SK-N-SH (cell line): ENCODE measurements at regions not wholly inside any gene's neighbourhood (a gene's known extent, or its start where the extent isn't known, plus 50 kb on each side); places are given as distances from the start of the nearest gene placed in this dataset.

Source experiments
- CTCF ChIA-PET: fragments of 300-600, 350-600 bp; formaldehyde crosslinking; extraction: SDS; loops from one replicate; lab custom pipeline; 2021; lab: Yijun Ruan, JAX
- POLR2A ChIA-PET: fragments of 350-600 bp; sonication (Branson Sonifier 250); formaldehyde crosslinking; extraction: SDS; loops from one replicate; lab custom pipeline; 2020; ENCODE audit warnings: antibody characterized with exemption, inconsistent platforms; lab: Yijun Ruan, JAX
- DNase-seq: peaks from one replicate; pipeline ENCODE4 v3.0.0; 2012
- H2AFZ ChIP-seq: fragments of 200-600 bp; sonication (generic); 2 replicates; pipeline ENCODE4 v1.8.1; 2016; ENCODE audit warnings: antibody characterized with exemption, mild to moderate bottlenecking, low read depth
- H3F3A ChIP-seq: fragments of 200-600 bp; sonication (generic); replicated peaks from 2 replicates; pipeline ENCODE3; 2016; ENCODE audit warnings: antibody characterized with exemption, mild to moderate bottlenecking; ENCODE audit not compliant: insufficient read depth
- H3K27ac ChIP-seq, 2 experiments: fragments of 200-500 bp in 1 of 2; fragments of 200-600 bp in 1 of 2; sonication (Bioruptor generic) in 1 of 2; sonication (generic), shearing (Covaris generic) in 1 of 2; 2 replicates each; pipeline versions ENCODE4 v1.5.1 to v1.6.1; 2014 to 2016; ENCODE audit warnings: low read depth in 2 of 2, inconsistent platforms in 1 of 2, low read length in 1 of 2, mild to moderate bottlenecking in 1 of 2, mixed read lengths in 1 of 2
- H3K27me3 ChIP-seq: fragments of 200-600 bp; sonication (generic), shearing (Covaris generic); 2 replicates; pipeline ENCODE4 v1.6.1; 2016; ENCODE audit warnings: mixed run types; ENCODE audit not compliant: insufficient read depth
- H3K36me3 ChIP-seq, 2 experiments: fragments of 200-500 bp in 1 of 2; fragments of 200-600 bp in 1 of 2; sonication (Bioruptor generic) in 1 of 2; sonication (generic) in 1 of 2; replicated peaks in 1 of 2; 2 replicates each; pipeline versions ENCODE3 to v1.5.1; 2014 to 2016; ENCODE audit warnings: low read length in 1 of 2, mild to moderate bottlenecking in 1 of 2; ENCODE audit not compliant: insufficient read depth in 2 of 2, control insufficient read depth in 1 of 2
- H3K4me1 ChIP-seq, 2 experiments: fragments of 200-500 bp in 1 of 2; fragments of 200-600 bp in 1 of 2; sonication (Bioruptor generic) in 1 of 2; sonication (generic), shearing (Covaris generic) in 1 of 2; 2 replicates each; pipeline versions ENCODE4 v1.5.1 to v1.6.1; 2014 to 2016; ENCODE audit warnings: low read depth in 1 of 2, low read length in 1 of 2, mixed run types in 1 of 2; ENCODE audit not compliant: insufficient read depth in 2 of 2, control insufficient read depth in 1 of 2
- H3K4me2 ChIP-seq: fragments of 200-600 bp; sonication (generic), shearing (Covaris generic); 2 replicates; pipeline ENCODE4 v1.6.1; 2017; ENCODE audit warnings: mixed run types
- H3K4me3 ChIP-seq, 2 experiments: fragments of 200-500 bp in 1 of 2; fragments of 200-600 bp in 1 of 2; sonication (Bioruptor generic) in 1 of 2; sonication (generic), shearing (Covaris generic) in 1 of 2; 2 replicates each; pipeline versions ENCODE4 v1.5.1 to v1.8.1; 2014 to 2016; ENCODE audit warnings: low read depth in 2 of 2, inconsistent platforms in 1 of 2, low read length in 1 of 2, mild to moderate bottlenecking in 1 of 2, mixed read lengths in 1 of 2, moderate library complexity in 1 of 2
- H3K79me2 ChIP-seq: fragments of 200-600 bp; sonication (generic); 2 replicates; pipeline ENCODE4 v1.8.1; 2017; ENCODE audit warnings: mild to moderate bottlenecking; ENCODE audit not compliant: insufficient read depth
- H3K9ac ChIP-seq: fragments of 200-600 bp; sonication (generic); 2 replicates; pipeline ENCODE4 v1.6.1; 2017; ENCODE audit warnings: mixed run types
- H3K9me2 ChIP-seq: fragments of 200-600 bp; sonication (generic); 2 replicates; pipeline ENCODE4 v1.6.1; 2017; ENCODE audit warnings: mixed run types
- H3K9me3 ChIP-seq: fragments of 200-600 bp; sonication (generic); 2 replicates; pipeline ENCODE4 v1.6.1; 2017; ENCODE audit warnings: mixed run types, mild to moderate bottlenecking, moderate library complexity
- H4K20me1 ChIP-seq: fragments of 200-600 bp; sonication (generic); 2 replicates; pipeline ENCODE4 v1.6.1; 2017; ENCODE audit warnings: mild to moderate bottlenecking, mixed run types; ENCODE audit not compliant: insufficient read depth
- CHD2 ChIP-seq: fragments of 150-350 bp; IDR thresholded peaks from 2 replicates; pipeline ENCODE4 v1.6.1; 2018; ENCODE audit warnings: low read length; ENCODE audit not compliant: partially characterized antibody
- CTCF ChIP-seq: fragments of 200-600 bp; sonication (generic); IDR thresholded peaks from 2 replicates; pipeline ENCODE4 v1.6.1; 2017; ENCODE audit warnings: antibody characterized with exemption, mild to moderate bottlenecking, moderate library complexity
- EP300 ChIP-seq, 2 experiments: IDR thresholded peaks; 2 replicates each; pipeline versions ENCODE4 v1.4.0 to v1.6.1; 2012; ENCODE audit warnings: borderline replicate concordance in 1 of 2, low read depth in 1 of 2, low read length in 1 of 2
- EZH2phosphoT487 ChIP-seq: fragments of 200-600 bp; sonication (generic); IDR thresholded peaks from 2 replicates; pipeline ENCODE4 v1.6.1; 2017; ENCODE audit warnings: low read depth, mixed run types, mild to moderate bottlenecking, antibody characterized with exemption, moderate library complexity, borderline replicate concordance
- FOSL2 ChIP-seq: IDR thresholded peaks from 2 replicates; pipeline ENCODE4 v1.4.0; 2012; ENCODE audit warnings: low read depth, mild to moderate bottlenecking, moderate library complexity, borderline replicate concordance
- FOXM1 ChIP-seq: IDR thresholded peaks from 2 replicates; pipeline ENCODE4 v1.4.0; 2012; ENCODE audit warnings: low read depth, mild to moderate bottlenecking
- JUND ChIP-seq: IDR thresholded peaks from 2 replicates; pipeline ENCODE4 v1.4.0; 2012
- MAX ChIP-seq: IDR thresholded peaks from 2 replicates; pipeline ENCODE4 v1.4.0; 2012; ENCODE audit warnings: low read depth
- MEF2A ChIP-seq: IDR thresholded peaks from 2 replicates; pipeline ENCODE4 v1.4.0; 2012; ENCODE audit warnings: low read depth, borderline replicate concordance
- MXI1 ChIP-seq: IDR thresholded peaks from 2 replicates; pipeline ENCODE4 v1.6.1; 2012; ENCODE audit warnings: mild to moderate bottlenecking, low read depth, low read length, improper control_type of control experiment
- NFIC ChIP-seq: IDR thresholded peaks from 2 replicates; pipeline ENCODE4 v1.4.0; 2012; ENCODE audit warnings: borderline replicate concordance
- PBX3 ChIP-seq: IDR thresholded peaks from 2 replicates; pipeline ENCODE4; 2012
- POLR2AphosphoS5 ChIP-seq: IDR thresholded peaks from 2 replicates; pipeline ENCODE4 v1.6.1; 2012; ENCODE audit warnings: low read depth, low read length
- RAD21 ChIP-seq: IDR thresholded peaks from 2 replicates; pipeline ENCODE4 v1.6.1; 2012; ENCODE audit warnings: mild to moderate bottlenecking, low read length
- RCOR1 ChIP-seq: fragments of 150-350 bp; IDR thresholded peaks from 2 replicates; pipeline ENCODE4 v1.6.1; 2017; ENCODE audit warnings: antibody characterized with exemption, low read length
- RFX5 ChIP-seq: IDR thresholded peaks from 2 replicates; pipeline ENCODE4 v1.6.1; 2012; ENCODE audit warnings: mild to moderate bottlenecking, improper control_type of control experiment, low read length
- SIN3A ChIP-seq: IDR thresholded peaks from 2 replicates; pipeline ENCODE4 v1.6.1; 2012; ENCODE audit warnings: low read depth, mild to moderate bottlenecking, low read length, moderate library complexity, borderline replicate concordance
- SMC3 ChIP-seq: IDR thresholded peaks from 2 replicates; pipeline ENCODE4 v1.6.1; 2012; ENCODE audit warnings: low read depth, low read length, improper control_type of control experiment
- TCF12 ChIP-seq: IDR thresholded peaks from 2 replicates; pipeline ENCODE4 v1.4.0; 2012
- TEAD4 ChIP-seq: IDR thresholded peaks from 2 replicates; pipeline ENCODE4 v1.4.0; 2012; ENCODE audit warnings: mild to moderate bottlenecking, borderline replicate concordance; ENCODE audit not compliant: insufficient read depth
- WGBS: methylation state at CpG from one replicate; pipeline ENCODE4 v1.1.6; 2017; ENCODE audit warnings: low lambda C conversion rate; 5-methylcytosine and 5-hydroxymethylcytosine counted together

- H3K4me3 ChIP-seq = no peak overlapping the region
- no peaks in the 10 kb centered on the region for H3K79me2 ChIP-seq
- no peaks in the 10 kb centered on the region for H3K27me3 ChIP-seq
- H3F3A ChIP-seq = no peaks in the 10 kb centered on the region
- no peaks in the 10 kb centered on the region for H3K4me1 ChIP-seq
- no peaks in the 10 kb centered on the region for H3K9me3 ChIP-seq
- no peak for TF ChIP-seq EP300 (IDR thresholded peaks at IDR 0.05; ENCODE audit: borderline replicate concordance in 1 of 2, low read depth in 1 of 2, low read length in 1 of 2)
- TF ChIP-seq SIN3A = no peak
- no peaks in the 10 kb centered on the region for H3K9me2 ChIP-seq
- no peak for DNase-seq
- H3K36me3 ChIP-seq = no peaks in the 10 kb centered on the region
- no peak overlapping the region for H3K9ac ChIP-seq
- ChIA-PET POLR2A (interaction anchor here (0.6 kb wide), 1 partner anchor 73 kb away, joined by 3 read pairs; no protein-coding TSS in a partner anchor), CTCF (no interaction called here)
- WGBS = 80% methylated on average over 11 of the region's 11 CpGs
- H3K27ac ChIP-seq = no peak overlapping the region
- no peak overlapping the region for H2AFZ ChIP-seq
- H4K20me1 ChIP-seq = no peaks in the 10 kb centered on the region
- no peak overlapping the region for H3K4me2 ChIP-seq
Observed at GRCh38 chr11:69971741-69972140, 106.4 kb upstream of the ANO1 start.

GRCh38 chr11:69972351-69972802 is 105.7 kb upstream of the ANO1 start:
- Histone ChIP-seq H3K27ac (no peak overlapping the region), H3K9me3 (no peaks in the 10 kb centered on the region), H3F3A (no peaks in the 10 kb centered on the region), H3K4me2 (no peak overlapping the region)
- no peak for TF ChIP-seq PBX3
- no peak for TF ChIP-seq NFIC
- TF ChIP-seq TCF12 = no peak
- no peak for TF ChIP-seq TEAD4
- TF ChIP-seq MEF2A = no peak
- TF ChIP-seq RAD21 = no peak
- no peak for TF ChIP-seq MAX
- TF ChIP-seq CHD2 = no peak
- no peak for TF ChIP-seq EP300 (IDR thresholded peaks at IDR 0.05; ENCODE audit: borderline replicate concordance in 1 of 2, low read depth in 1 of 2, low read length in 1 of 2)
- TF ChIP-seq EZH2phosphoT487 = no peak
- no peak for TF ChIP-seq POLR2AphosphoS5
- TF ChIP-seq RFX5 = no peak
- no peak for TF ChIP-seq CTCF
- no peak for TF ChIP-seq SMC3
- TF ChIP-seq RCOR1 = no peak
- no peak for TF ChIP-seq FOSL2
- no peak for TF ChIP-seq MXI1
- TF ChIP-seq JUND = no peak
- no peak for TF ChIP-seq FOXM1
- TF ChIP-seq, all 33 proteins: peak for 0
- WGBS = 72% methylated on average over 15 of the region's 15 CpGs
- DNase-seq = no peak
- Histone ChIP-seq H3K36me3 (no peaks in the 10 kb centered on the region), H3K4me1 (no peaks in the 10 kb centered on the region), H3K79me2 (no peaks in the 10 kb centered on the region), H3K4me3 (no peak overlapping the region), H4K20me1 (no peaks in the 10 kb centered on the region), H3K27me3 (no peaks in the 10 kb centered on the region), H2AFZ (no peak overlapping the region), H3K9ac (no peak overlapping the region), H3K9me2 (no peaks in the 10 kb centered on the region)
- ChIA-PET CTCF (no interaction called here), POLR2A (no interaction called here)
